ENCODE measurements at regions not wholly inside any gene's neighbourhood (a gene's known extent, or its start where the extent isn't known, plus 50 kb on each side); places are given as distances from the start of the nearest gene placed in this dataset.
"Not testable (repeated sequence)": the region's sequence is repeated elsewhere in the genome, so short reads cannot be mapped to it uniquely, and the experiment has no call there.

DNA sequence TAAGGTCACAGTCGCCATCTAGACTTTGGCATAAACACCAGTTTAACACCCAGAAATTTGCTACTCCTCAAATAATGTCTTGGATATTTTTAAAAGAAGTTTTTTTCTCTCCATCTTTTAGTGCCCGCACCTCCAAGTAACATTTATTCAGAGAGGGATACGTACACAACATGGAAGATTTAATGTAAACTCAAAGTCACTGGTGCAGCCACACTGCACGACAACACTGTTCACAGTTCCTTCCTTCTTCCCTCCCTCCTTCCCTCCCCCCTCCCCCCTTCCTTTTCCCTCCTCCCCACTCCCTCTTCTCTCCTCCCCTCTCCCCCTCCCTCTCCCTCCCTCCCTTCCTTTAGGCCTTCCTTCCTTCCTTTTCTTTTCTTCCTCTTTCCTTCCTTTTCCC lies 56.5 kb downstream of the NPPC start:
- Histone ChIP-seq H3K27me3 (ENCODE audit: control insufficient read depth, insufficient read depth, low read length) (no peaks in the 10 kb centered on the region), H3K36me3 (ENCODE audit: control insufficient read depth, insufficient read depth, low read length) (no peaks in the 10 kb centered on the region), H3K4me1 (ENCODE audit: control insufficient read depth, insufficient read depth, low read length) (no peaks in the 10 kb centered on the region), H3K4me3 (ENCODE audit: low read depth in 2 of 2, low read length in 2 of 2) (no peak overlapping the region), H3K27ac (ENCODE audit: low read length) (no peak overlapping the region), H3K9me3 (ENCODE audit: control insufficient read depth, insufficient read depth, low read depth, low read length) (peaks cover 4% of the 10 kb centered on the region; the same call in 1 of the 2 replicates)
- TF ChIP-seq TCF7L2 (IDR thresholded peaks at IDR 0.05; ENCODE audit: low read depth, low read length) = no peak
- no peak for TF ChIP-seq POLR2AphosphoS5 (IDR thresholded peaks at IDR 0.05; ENCODE audit: low read depth, low read length)
- TF ChIP-seq, protein P1, sequence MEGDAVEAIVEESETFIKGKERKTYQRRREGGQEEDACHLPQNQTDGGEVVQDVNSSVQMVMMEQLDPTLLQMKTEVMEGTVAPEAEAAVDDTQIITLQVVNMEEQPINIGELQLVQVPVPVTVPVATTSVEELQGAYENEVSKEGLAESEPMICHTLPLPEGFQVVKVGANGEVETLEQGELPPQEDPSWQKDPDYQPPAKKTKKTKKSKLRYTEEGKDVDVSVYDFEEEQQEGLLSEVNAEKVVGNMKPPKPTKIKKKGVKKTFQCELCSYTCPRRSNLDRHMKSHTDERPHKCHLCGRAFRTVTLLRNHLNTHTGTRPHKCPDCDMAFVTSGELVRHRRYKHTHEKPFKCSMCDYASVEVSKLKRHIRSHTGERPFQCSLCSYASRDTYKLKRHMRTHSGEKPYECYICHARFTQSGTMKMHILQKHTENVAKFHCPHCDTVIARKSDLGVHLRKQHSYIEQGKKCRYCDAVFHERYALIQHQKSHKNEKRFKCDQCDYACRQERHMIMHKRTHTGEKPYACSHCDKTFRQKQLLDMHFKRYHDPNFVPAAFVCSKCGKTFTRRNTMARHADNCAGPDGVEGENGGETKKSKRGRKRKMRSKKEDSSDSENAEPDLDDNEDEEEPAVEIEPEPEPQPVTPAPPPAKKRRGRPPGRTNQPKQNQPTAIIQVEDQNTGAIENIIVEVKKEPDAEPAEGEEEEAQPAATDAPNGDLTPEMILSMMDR (IDR thresholded peaks at IDR 0.05) = no peak
- TF ChIP-seq SIN3A (IDR thresholded peaks at IDR 0.05; ENCODE audit: borderline replicate concordance, insufficient read depth, low read depth, low read length) = no peak
- TF ChIP-seq, protein P2, sequence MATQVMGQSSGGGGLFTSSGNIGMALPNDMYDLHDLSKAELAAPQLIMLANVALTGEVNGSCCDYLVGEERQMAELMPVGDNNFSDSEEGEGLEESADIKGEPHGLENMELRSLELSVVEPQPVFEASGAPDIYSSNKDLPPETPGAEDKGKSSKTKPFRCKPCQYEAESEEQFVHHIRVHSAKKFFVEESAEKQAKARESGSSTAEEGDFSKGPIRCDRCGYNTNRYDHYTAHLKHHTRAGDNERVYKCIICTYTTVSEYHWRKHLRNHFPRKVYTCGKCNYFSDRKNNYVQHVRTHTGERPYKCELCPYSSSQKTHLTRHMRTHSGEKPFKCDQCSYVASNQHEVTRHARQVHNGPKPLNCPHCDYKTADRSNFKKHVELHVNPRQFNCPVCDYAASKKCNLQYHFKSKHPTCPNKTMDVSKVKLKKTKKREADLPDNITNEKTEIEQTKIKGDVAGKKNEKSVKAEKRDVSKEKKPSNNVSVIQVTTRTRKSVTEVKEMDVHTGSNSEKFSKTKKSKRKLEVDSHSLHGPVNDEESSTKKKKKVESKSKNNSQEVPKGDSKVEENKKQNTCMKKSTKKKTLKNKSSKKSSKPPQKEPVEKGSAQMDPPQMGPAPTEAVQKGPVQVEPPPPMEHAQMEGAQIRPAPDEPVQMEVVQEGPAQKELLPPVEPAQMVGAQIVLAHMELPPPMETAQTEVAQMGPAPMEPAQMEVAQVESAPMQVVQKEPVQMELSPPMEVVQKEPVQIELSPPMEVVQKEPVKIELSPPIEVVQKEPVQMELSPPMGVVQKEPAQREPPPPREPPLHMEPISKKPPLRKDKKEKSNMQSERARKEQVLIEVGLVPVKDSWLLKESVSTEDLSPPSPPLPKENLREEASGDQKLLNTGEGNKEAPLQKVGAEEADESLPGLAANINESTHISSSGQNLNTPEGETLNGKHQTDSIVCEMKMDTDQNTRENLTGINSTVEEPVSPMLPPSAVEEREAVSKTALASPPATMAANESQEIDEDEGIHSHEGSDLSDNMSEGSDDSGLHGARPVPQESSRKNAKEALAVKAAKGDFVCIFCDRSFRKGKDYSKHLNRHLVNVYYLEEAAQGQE (IDR thresholded peaks at IDR 0.05; ENCODE audit: insufficient read depth in 1 of 2, low read depth in 2 of 2, low read length in 1 of 2) = no peak
- CTCF ChIA-PET = no interaction called here
- POLR2A ChIA-PET = interaction anchor here (0.6 kb wide), 1 partner anchor 196 kb away, joined by 11 read pairs; no protein-coding TSS in a partner anchor
- in situ Hi-C loops (cut with HindIII; ENCODE audit: low pct_unique_long_range_greater_than_20kb, low sequenced_read_pairs) (no loop called here), intact Hi-C loops (cut with micrococcal nuclease; ENCODE audit: unreplicated experiment) (no loop called here)
- DNase-seq (ENCODE audit: low read depth, low spot score) (no peak), ATAC-seq (no peak)
- BruUV-seq (replicated peaks) = no TSS peak

GRCh38 chr2:231869016-231869415 lies 57.2 kb downstream of the NPPC start:
- in situ Hi-C loops (cut with HindIII; ENCODE audit: low pct_unique_long_range_greater_than_20kb, low sequenced_read_pairs); H3K9me3 ChIP-seq (ENCODE audit: control insufficient read depth, insufficient read depth, low read depth, low read length); ATAC-seq; CTCF ChIA-PET; H3K36me3 ChIP-seq (ENCODE audit: control insufficient read depth, insufficient read depth, low read length); H3K4me3 ChIP-seq (ENCODE audit: low read depth in 2 of 2, low read length in 2 of 2); H3K4me1 ChIP-seq (ENCODE audit: control insufficient read depth, insufficient read depth, low read length); intact Hi-C loops (cut with micrococcal nuclease; ENCODE audit: unreplicated experiment); H3K27me3 ChIP-seq (ENCODE audit: control insufficient read depth, insufficient read depth, low read length); POLR2A ChIA-PET; BruUV-seq (replicated peaks); H3K27ac ChIP-seq (ENCODE audit: low read length); DNase-seq (ENCODE audit: low read depth, low spot score): not testable (repeated sequence)

- in situ Hi-C loops (cut with HindIII; ENCODE audit: low pct_unique_long_range_greater_than_20kb, low sequenced_read_pairs) = no loop called here
- intact Hi-C loops (cut with micrococcal nuclease; ENCODE audit: unreplicated experiment) = no loop called here
- Histone ChIP-seq H3K9me3 (ENCODE audit: control insufficient read depth, insufficient read depth, low read depth, low read length) (peaks cover 4% of the 10 kb centered on the region; the same call in 1 of the 2 replicates), H3K27me3 (ENCODE audit: control insufficient read depth, insufficient read depth, low read length) (no peaks in the 10 kb centered on the region), H3K4me1 (ENCODE audit: control insufficient read depth, insufficient read depth, low read length) (no peaks in the 10 kb centered on the region), H3K4me3 (ENCODE audit: low read depth in 2 of 2, low read length in 2 of 2) (no peak overlapping the region), H3K36me3 (ENCODE audit: control insufficient read depth, insufficient read depth, low read length) (no peaks in the 10 kb centered on the region), H3K27ac (ENCODE audit: low read length) (no peak overlapping the region)
- TF ChIP-seq SIN3A (IDR thresholded peaks at IDR 0.05; ENCODE audit: borderline replicate concordance, insufficient read depth, low read depth, low read length) = no peak
- TF ChIP-seq, protein P1 (IDR thresholded peaks at IDR 0.05) = no peak
- no peak for TF ChIP-seq TCF7L2 (IDR thresholded peaks at IDR 0.05; ENCODE audit: low read depth, low read length)
- TF ChIP-seq, protein P2 (IDR thresholded peaks at IDR 0.05; ENCODE audit: insufficient read depth in 1 of 2, low read depth in 2 of 2, low read length in 1 of 2) = no peak
- no peak for TF ChIP-seq POLR2AphosphoS5 (IDR thresholded peaks at IDR 0.05; ENCODE audit: low read depth, low read length)
- DNase-seq (ENCODE audit: low read depth, low spot score) = no peak
- no peak for ATAC-seq
- CTCF ChIA-PET = interaction anchor here (0.5 kb wide), 1 partner anchor 27 kb away, joined by 3 read pairs; no protein-coding TSS in a partner anchor
- BruUV-seq (replicated peaks) = no TSS peak
- POLR2A ChIA-PET = interaction anchor here (0.7 kb wide), 1 partner anchor 375 kb away, joined by 3 read pairs; no protein-coding TSS in a partner anchor
Measured at GRCh38 chr2:231866450-231866849, 59.7 kb downstream of the NPPC start.

Measured in Panc1 (cell line).